Astrocyte of the cerebellum (primary cell): ENCODE measurements at regions not wholly inside any gene's neighbourhood (a gene's known extent, or its start where the extent isn't known, plus 50 kb on each side); places are given as distances from the start of the nearest gene placed in this dataset.
"Not testable (repeated sequence)": the region's sequence is repeated elsewhere in the genome, so short reads cannot be mapped to it uniquely, and the experiment has no call there.

ENCODE experiments used
- DNase-seq: peaks from one replicate; pipeline ENCODE4 v3.0.0-alpha.2; 2011; ENCODE audit warnings: low read depth
- H3K4me3 ChIP-seq: 2 replicates; pipeline ENCODE4 v1.5.1; 2011; ENCODE audit warnings: mild to moderate bottlenecking, low read depth, low read length, moderate library complexity
- CTCF ChIP-seq: IDR thresholded peaks from 2 replicates; pipeline ENCODE4 v1.5.1; 2012; ENCODE audit warnings: low read length, low read depth, moderate library complexity, mild to moderate bottlenecking; ENCODE audit errors: missing control alignments
- in situ Hi-C: cut with HindIII; loops from 2 replicates; pipeline ENCODE4 v1.10.0; 2017; ENCODE audit warnings: low sequenced_read_pairs

- TF ChIP-seq CTCF = no peak
- no peak overlapping the region for H3K4me3 ChIP-seq
- in situ Hi-C loops = no loop called here
- no peak for DNase-seq
Measured at GRCh38 chr11:29161191-29161590, 855.6 kb downstream of the KCNA4 start.

- DNase-seq = peak; percentile 67
- TF ChIP-seq CTCF = peak; percentile 85
- in situ Hi-C loops = no loop called here
- no peak overlapping the region for H3K4me3 ChIP-seq
Measured at GRCh38 chr11:29159552-29160465, 857.0 kb downstream of the KCNA4 start.

- no peak for TF ChIP-seq CTCF
- no peak overlapping the region for H3K4me3 ChIP-seq
- in situ Hi-C loops = no loop called here
- no peak for DNase-seq
Measured at GRCh38 chr11:29153078-29153477, 863.8 kb downstream of the KCNA4 start.

- in situ Hi-C loops, H3K4me3 ChIP-seq, DNase-seq: not testable (repeated sequence)
Measured at GRCh38 chr11:29142573-29142972, 874.3 kb downstream of the KCNA4 start.

GRCh38 chr11:29135504-29135903 is 881.3 kb downstream of the KCNA4 start:
- no peak for TF ChIP-seq CTCF
- in situ Hi-C loops = no loop called here
- no peak overlapping the region for H3K4me3 ChIP-seq
- peak; percentile 27 for DNase-seq

- DNase-seq = no peak
- in situ Hi-C loops = no loop called here
- TF ChIP-seq CTCF = no peak
- H3K4me3 ChIP-seq = no peak overlapping the region
Measured at GRCh38 chr11:29131055-29131454, 885.8 kb downstream of the KCNA4 start.

GRCh38 chr11:29129844-29130243 is 887.0 kb downstream of the KCNA4 start:
- DNase-seq = no peak
- in situ Hi-C loops = no loop called here
- TF ChIP-seq CTCF = no peak
- H3K4me3 ChIP-seq = no peak overlapping the region
